ENCODE measurements at regions not wholly inside any gene's neighbourhood (a gene's known extent, or its start where the extent isn't known, plus 50 kb on each side); places are given as distances from the start of the nearest gene placed in this dataset.

GRCh38 chrX:68895341-68895755 lies 66.5 kb downstream of the EFNB1 start:
- TF ChIP-seq, protein P1, sequence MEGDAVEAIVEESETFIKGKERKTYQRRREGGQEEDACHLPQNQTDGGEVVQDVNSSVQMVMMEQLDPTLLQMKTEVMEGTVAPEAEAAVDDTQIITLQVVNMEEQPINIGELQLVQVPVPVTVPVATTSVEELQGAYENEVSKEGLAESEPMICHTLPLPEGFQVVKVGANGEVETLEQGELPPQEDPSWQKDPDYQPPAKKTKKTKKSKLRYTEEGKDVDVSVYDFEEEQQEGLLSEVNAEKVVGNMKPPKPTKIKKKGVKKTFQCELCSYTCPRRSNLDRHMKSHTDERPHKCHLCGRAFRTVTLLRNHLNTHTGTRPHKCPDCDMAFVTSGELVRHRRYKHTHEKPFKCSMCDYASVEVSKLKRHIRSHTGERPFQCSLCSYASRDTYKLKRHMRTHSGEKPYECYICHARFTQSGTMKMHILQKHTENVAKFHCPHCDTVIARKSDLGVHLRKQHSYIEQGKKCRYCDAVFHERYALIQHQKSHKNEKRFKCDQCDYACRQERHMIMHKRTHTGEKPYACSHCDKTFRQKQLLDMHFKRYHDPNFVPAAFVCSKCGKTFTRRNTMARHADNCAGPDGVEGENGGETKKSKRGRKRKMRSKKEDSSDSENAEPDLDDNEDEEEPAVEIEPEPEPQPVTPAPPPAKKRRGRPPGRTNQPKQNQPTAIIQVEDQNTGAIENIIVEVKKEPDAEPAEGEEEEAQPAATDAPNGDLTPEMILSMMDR (IDR thresholded peaks at IDR 0.05), result no peak
- no peak for TF ChIP-seq POLR2AphosphoS5 (IDR thresholded peaks at IDR 0.05; ENCODE audit: low read depth, low read length)
